Dendritic cell treated with granulocyte-macrophage colony-stimulating factor and Interleukin-4, amounts not matched to agents 40 ng/mL and 50 ng/mL, for 4 days (primary cell): ENCODE measurements at regions not wholly inside any gene's neighbourhood (a gene's known extent, or its start where the extent isn't known, plus 50 kb on each side); places are given as distances from the start of the nearest gene placed in this dataset.

ENCODE experiments used
- H3K27ac Mint-ChIP-seq: one replicate; pipeline ENCODE4 v1.8.0; 2022; ENCODE audit warnings: mild to moderate bottlenecking, mixed read lengths
- H3K27me3 Mint-ChIP-seq: one replicate; pipeline ENCODE4 v1.8.0; 2022; ENCODE audit warnings: mild to moderate bottlenecking, mixed read lengths
- H3K36me3 Mint-ChIP-seq: one replicate; pipeline ENCODE4 v1.8.0; 2022; ENCODE audit warnings: low read depth, mixed read lengths
- H3K4me1 Mint-ChIP-seq: one replicate; pipeline ENCODE4 v1.8.0; 2022; ENCODE audit warnings: low read depth, mixed read lengths
- H3K4me3 Mint-ChIP-seq: one replicate; pipeline ENCODE4 v1.8.0; 2022; ENCODE audit warnings: mild to moderate bottlenecking, moderate library complexity, mixed read lengths
- H3K9me3 Mint-ChIP-seq: one replicate; pipeline ENCODE4 v1.8.0; 2022; ENCODE audit warnings: mixed read lengths
- intact Hi-C: fragments of 100-400 bp; cut with micrococcal nuclease; formaldehyde crosslinking; loops from one replicate; pipeline ENCODE4 v1.15.0; 2022

- Mint-ChIP-seq H3K36me3 (no peaks in the 10 kb centered on the region), H3K4me1 (no peaks in the 10 kb centered on the region), H3K27me3 (no peaks in the 10 kb centered on the region), H3K27ac (no peak overlapping the region), H3K4me3 (no peak overlapping the region), H3K9me3 (no peaks in the 10 kb centered on the region)
- intact Hi-C loops = no loop called here
These were observed 101.6 kb upstream of the CES5A start for GRCh38 chr16:55976815-55977214.

- peaks cover 4% of the 10 kb centered on the region for H3K4me1 Mint-ChIP-seq
- no peaks in the 10 kb centered on the region for H3K36me3 Mint-ChIP-seq
- intact Hi-C loops = no loop called here
- no peaks in the 10 kb centered on the region for H3K9me3 Mint-ChIP-seq
- peaks cover 3% of the 10 kb centered on the region for H3K27me3 Mint-ChIP-seq
- no peak overlapping the region for H3K27ac Mint-ChIP-seq
- H3K4me3 Mint-ChIP-seq = no peak overlapping the region
These were observed 96.3 kb upstream of the CES5A start for GRCh38 chr16:55971447-55971846.

GRCh38 chr16:55968221-55968620 lies 93.0 kb upstream of the CES5A start:
- peaks cover 9% of the 10 kb centered on the region for H3K27me3 Mint-ChIP-seq
- no peaks in the 10 kb centered on the region for H3K36me3 Mint-ChIP-seq
- intact Hi-C loops = no loop called here
- H3K27ac Mint-ChIP-seq = no peak overlapping the region
- H3K9me3 Mint-ChIP-seq = no peaks in the 10 kb centered on the region
- H3K4me1 Mint-ChIP-seq = peaks cover 4% of the 10 kb centered on the region
- no peak overlapping the region for H3K4me3 Mint-ChIP-seq

GRCh38 chr16:55964923-55965475 lies 89.8 kb upstream of the CES5A start:
- H3K27me3 Mint-ChIP-seq = peaks cover 14% of the 10 kb centered on the region
- no peak overlapping the region for H3K27ac Mint-ChIP-seq
- H3K9me3 Mint-ChIP-seq = peaks cover 8% of the 10 kb centered on the region
- no peak overlapping the region for H3K4me3 Mint-ChIP-seq
- intact Hi-C loops = no loop called here
- H3K36me3 Mint-ChIP-seq = no peaks in the 10 kb centered on the region
- H3K4me1 Mint-ChIP-seq = peaks cover under 1% of the 10 kb centered on the region

GRCh38 chr16:55955845-55956244 lies 80.7 kb upstream of the CES5A start:
- no peaks in the 10 kb centered on the region for H3K4me1 Mint-ChIP-seq
- intact Hi-C loops = no loop called here
- H3K27me3 Mint-ChIP-seq = peaks cover 21% of the 10 kb centered on the region
- H3K36me3 Mint-ChIP-seq = no peaks in the 10 kb centered on the region
- no peak overlapping the region for H3K4me3 Mint-ChIP-seq
- H3K9me3 Mint-ChIP-seq = peaks cover 11% of the 10 kb centered on the region
- H3K27ac Mint-ChIP-seq = no peak overlapping the region

DNA sequence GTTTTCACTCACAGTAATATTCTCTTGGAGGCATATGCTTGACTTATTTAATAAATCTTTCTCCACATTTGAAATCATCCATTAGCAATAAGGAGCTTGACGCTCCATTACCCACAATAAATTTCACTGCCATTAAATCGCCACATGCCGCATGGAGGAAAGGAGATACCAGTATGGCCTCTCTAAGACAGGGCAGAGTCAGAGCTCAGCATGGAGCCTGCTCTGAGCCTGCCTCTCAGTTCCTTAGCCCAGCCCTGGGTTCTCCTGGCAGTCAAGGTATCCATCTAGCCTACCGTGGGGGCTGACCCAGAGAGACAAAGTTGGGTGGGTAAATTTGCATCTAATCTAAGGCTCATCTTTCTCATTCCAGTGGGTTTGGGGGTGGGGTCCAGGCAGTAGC lies 80.3 kb upstream of the CES5A start:
- Mint-ChIP-seq H3K4me1 (no peaks in the 10 kb centered on the region), H3K27me3 (peaks cover 22% of the 10 kb centered on the region), H3K36me3 (no peaks in the 10 kb centered on the region), H3K4me3 (no peak overlapping the region), H3K27ac (no peak overlapping the region), H3K9me3 (peaks cover 11% of the 10 kb centered on the region)
- intact Hi-C loops = no loop called here

GRCh38 chr16:55954906-55955305 lies 79.7 kb upstream of the CES5A start:
- H3K4me3 Mint-ChIP-seq = no peak overlapping the region
- H3K4me1 Mint-ChIP-seq = no peaks in the 10 kb centered on the region
- no peaks in the 10 kb centered on the region for H3K36me3 Mint-ChIP-seq
- peaks cover 7% of the 10 kb centered on the region for H3K9me3 Mint-ChIP-seq
- intact Hi-C loops = no loop called here
- peaks cover 24% of the 10 kb centered on the region for H3K27me3 Mint-ChIP-seq
- H3K27ac Mint-ChIP-seq = no peak overlapping the region

DNA sequence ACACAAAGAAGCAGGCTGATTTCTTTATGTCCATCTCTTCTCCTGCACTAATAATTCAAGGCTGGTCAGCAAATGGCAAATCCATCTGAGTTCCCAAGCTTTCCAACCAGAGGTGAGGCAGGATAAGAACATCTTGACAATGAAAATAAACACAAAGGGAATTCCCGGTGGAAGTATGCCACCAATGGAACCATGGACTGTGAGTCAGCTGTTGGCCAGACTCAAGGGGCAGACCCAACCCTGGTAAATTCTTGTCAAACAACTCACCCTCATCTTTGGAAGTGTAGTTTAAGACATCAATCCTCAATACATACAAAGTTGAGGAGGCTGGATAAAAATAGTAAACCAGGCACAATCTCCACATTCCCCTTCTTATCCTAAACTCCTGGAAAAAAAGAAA lies 74.3 kb upstream of the CES5A start:
- Mint-ChIP-seq H3K9me3 (no peaks in the 10 kb centered on the region), H3K4me1 (no peaks in the 10 kb centered on the region), H3K4me3 (no peak overlapping the region), H3K27ac (no peak overlapping the region), H3K36me3 (no peaks in the 10 kb centered on the region), H3K27me3 (peaks cover 41% of the 10 kb centered on the region)
- intact Hi-C loops = no loop called here

DNA sequence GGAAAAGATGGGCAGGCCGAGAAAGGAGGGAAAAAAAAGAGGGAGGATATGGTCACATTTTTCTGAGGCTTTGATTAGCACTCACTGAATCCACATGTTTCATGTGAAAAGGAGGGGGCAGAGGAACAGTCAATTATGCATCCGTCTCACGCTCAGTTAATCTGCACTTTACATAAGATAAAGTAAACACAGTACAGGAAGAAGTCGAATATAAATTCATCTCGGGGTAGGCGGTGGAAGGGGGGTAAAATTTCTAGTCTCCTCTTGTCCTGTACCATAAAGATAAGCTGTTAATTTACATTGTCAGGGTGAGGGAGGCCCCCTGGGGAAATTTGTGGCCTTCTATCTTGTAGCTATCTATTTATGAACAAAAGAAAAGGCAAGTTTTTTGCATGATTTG lies 73.1 kb upstream of the CES5A start:
- Mint-ChIP-seq H3K36me3 (no peaks in the 10 kb centered on the region), H3K9me3 (no peaks in the 10 kb centered on the region), H3K27ac (no peak overlapping the region), H3K4me3 (no peak overlapping the region), H3K4me1 (no peaks in the 10 kb centered on the region), H3K27me3 (peaks cover 35% of the 10 kb centered on the region)
- intact Hi-C loops = no loop called here

GRCh38 chr16:55947366-55947765 lies 72.2 kb upstream of the CES5A start:
- intact Hi-C loops = no loop called here
- Mint-ChIP-seq H3K4me1 (no peaks in the 10 kb centered on the region), H3K4me3 (no peak overlapping the region), H3K27me3 (peaks cover 35% of the 10 kb centered on the region), H3K27ac (no peak overlapping the region), H3K9me3 (no peaks in the 10 kb centered on the region), H3K36me3 (no peaks in the 10 kb centered on the region)

- peaks cover 31% of the 10 kb centered on the region for H3K27me3 Mint-ChIP-seq
- no peaks in the 10 kb centered on the region for H3K4me1 Mint-ChIP-seq
- H3K4me3 Mint-ChIP-seq = no peak overlapping the region
- H3K27ac Mint-ChIP-seq = no peak overlapping the region
- H3K9me3 Mint-ChIP-seq = no peaks in the 10 kb centered on the region
- no peaks in the 10 kb centered on the region for H3K36me3 Mint-ChIP-seq
- intact Hi-C loops = loop anchor here (1.0 kb wide), 2 partner anchors 259 to 374 kb away; no protein-coding TSS in a partner anchor
These were observed 69.2 kb upstream of the CES5A start for GRCh38 chr16:55944377-55944802.

- no peaks in the 10 kb centered on the region for H3K4me1 Mint-ChIP-seq
- intact Hi-C loops = no loop called here
- H3K9me3 Mint-ChIP-seq = no peaks in the 10 kb centered on the region
- no peak overlapping the region for H3K4me3 Mint-ChIP-seq
- H3K27ac Mint-ChIP-seq = no peak overlapping the region
- peaks cover 29% of the 10 kb centered on the region for H3K27me3 Mint-ChIP-seq
- no peaks in the 10 kb centered on the region for H3K36me3 Mint-ChIP-seq
These were observed 68.1 kb upstream of the CES5A start for GRCh38 chr16:55943267-55943666.

GRCh38 chr16:55942821-55943220 lies 67.6 kb upstream of the CES5A start:
- Mint-ChIP-seq H3K4me3 (no peak overlapping the region), H3K27me3 (peaks cover 27% of the 10 kb centered on the region), H3K36me3 (no peaks in the 10 kb centered on the region), H3K9me3 (no peaks in the 10 kb centered on the region), H3K27ac (no peak overlapping the region), H3K4me1 (no peaks in the 10 kb centered on the region)
- intact Hi-C loops = no loop called here

GRCh38 chr16:55941552-55941951 lies 66.4 kb upstream of the CES5A start:
- H3K9me3 Mint-ChIP-seq = no peaks in the 10 kb centered on the region
- intact Hi-C loops = no loop called here
- no peaks in the 10 kb centered on the region for H3K4me1 Mint-ChIP-seq
- H3K27me3 Mint-ChIP-seq = peaks cover 19% of the 10 kb centered on the region
- no peak overlapping the region for H3K4me3 Mint-ChIP-seq
- H3K27ac Mint-ChIP-seq = no peak overlapping the region
- no peaks in the 10 kb centered on the region for H3K36me3 Mint-ChIP-seq

GRCh38 chr16:55938126-55938525 lies 63.0 kb upstream of the CES5A start:
- H3K4me1 Mint-ChIP-seq = no peaks in the 10 kb centered on the region
- intact Hi-C loops = no loop called here
- H3K27me3 Mint-ChIP-seq = peaks cover 17% of the 10 kb centered on the region
- no peaks in the 10 kb centered on the region for H3K9me3 Mint-ChIP-seq
- H3K4me3 Mint-ChIP-seq = no peak overlapping the region
- no peak overlapping the region for H3K27ac Mint-ChIP-seq
- H3K36me3 Mint-ChIP-seq = no peaks in the 10 kb centered on the region
